ENCODE measurements at regions not wholly inside any gene's neighbourhood (a gene's known extent, or its start where the extent isn't known, plus 50 kb on each side); places are given as distances from the start of the nearest gene placed in this dataset.

- no peak overlapping the region for H3K4me3 ChIP-seq (ENCODE audit: low read length)
- no peak for TF ChIP-seq CTCF (conservative IDR thresholded peaks at IDR 0.05; ENCODE audit: low read length)
- DNase-seq (ENCODE audit: low read depth), result peak; percentile 15
Measured at GRCh38 chr2:19542796-19543662, 184.6 kb upstream of the OSR1 start.

GRCh38 chr2:19541884-19542283 is 183.5 kb upstream of the OSR1 start:
- DNase-seq (ENCODE audit: low read depth), result no peak
- TF ChIP-seq CTCF (conservative IDR thresholded peaks at IDR 0.05; ENCODE audit: low read length), result no peak
- no peak overlapping the region for H3K4me3 ChIP-seq (ENCODE audit: low read length)

GRCh38 chr2:19540739-19541525 is 182.5 kb upstream of the OSR1 start:
- H3K4me3 ChIP-seq (ENCODE audit: low read length), result no peak overlapping the region
- peak; percentile 94 for DNase-seq (ENCODE audit: low read depth)
- TF ChIP-seq CTCF (conservative IDR thresholded peaks at IDR 0.05; ENCODE audit: low read length), result no peak

GRCh38 chr2:19538411-19538963 is 180.1 kb upstream of the OSR1 start:
- TF ChIP-seq CTCF (conservative IDR thresholded peaks at IDR 0.05; ENCODE audit: low read length), result no peak
- peak; percentile 97 for DNase-seq (ENCODE audit: low read depth)
- H3K4me3 ChIP-seq (ENCODE audit: low read length), result no peak overlapping the region

- DNase-seq (ENCODE audit: low read depth), result peak; percentile 8
- H3K4me3 ChIP-seq (ENCODE audit: low read length), result no peak overlapping the region
- TF ChIP-seq CTCF (conservative IDR thresholded peaks at IDR 0.05; ENCODE audit: low read length), result no peak
Measured at GRCh38 chr2:19536136-19536535, 177.7 kb upstream of the OSR1 start.

- no peak for DNase-seq (ENCODE audit: low read depth)
- TF ChIP-seq CTCF (conservative IDR thresholded peaks at IDR 0.05; ENCODE audit: low read length), result no peak
- no peak overlapping the region for H3K4me3 ChIP-seq (ENCODE audit: low read length)
Measured at GRCh38 chr2:19532547-19533196, 174.2 kb upstream of the OSR1 start.
